CD14-positive monocyte (primary cell): ENCODE measurements at regions not wholly inside any gene's neighbourhood (a gene's known extent, or its start where the extent isn't known, plus 50 kb on each side); places are given as distances from the start of the nearest gene placed in this dataset.

ENCODE experiments used
- DNase-seq, 3 donors: peaks; one replicate each; pipeline ENCODE4 v3.0.0-alpha.2; 2011 to 2022
- H2AFZ ChIP-seq: 2 replicates; pipeline ENCODE4 v1.6.0; 2012; ENCODE audit warnings: mild to moderate bottlenecking, low read depth, low read length, inconsistent platforms; ENCODE audit not compliant: insufficient read depth, poor library complexity, severe bottlenecking
- H3K27ac ChIP-seq, 2 donors: 1 replicate in 1 of 2; 2 replicates in 1 of 2; pipeline ENCODE4 v1.5.1; 2012 to 2013; ENCODE audit warnings: low read length in 2 of 2, control low read depth in 1 of 2, inconsistent platforms in 1 of 2, low read depth in 1 of 2, mild to moderate bottlenecking in 1 of 2
- H3K27me3 ChIP-seq, 2 donors: one replicate each; pipeline versions ENCODE4 v1.6.0 to v1.6.1; 2011 to 2013; ENCODE audit warnings: low read length in 2 of 2; ENCODE audit not compliant: control insufficient read depth in 2 of 2, insufficient read depth in 2 of 2
- H3K36me3 ChIP-seq, 2 donors: replicated peaks in 1 of 2; 1 replicate in 1 of 2; 2 replicates in 1 of 2; pipeline versions ENCODE4 v1.5.1 to v1.6.1; 2012 to 2013; ENCODE audit warnings: low read length in 2 of 2, control low read depth in 1 of 2, inconsistent platforms in 1 of 2, mild to moderate bottlenecking in 1 of 2; ENCODE audit not compliant: insufficient read depth in 2 of 2, control insufficient read depth in 1 of 2
- H3K4me1 ChIP-seq, 2 donors: 1 replicate in 1 of 2; 2 replicates in 1 of 2; pipeline versions ENCODE4 v1.5.1 to v1.6.1; 2012 to 2013; ENCODE audit warnings: low read length in 2 of 2, control low read depth in 1 of 2, inconsistent platforms in 1 of 2, mild to moderate bottlenecking in 1 of 2, moderate library complexity in 1 of 2; ENCODE audit not compliant: insufficient read depth in 2 of 2, control insufficient read depth in 1 of 2
- H3K4me2 ChIP-seq: replicated peaks from 2 replicates; pipeline ENCODE3; 2012; ENCODE audit warnings: low read length, moderate library complexity, mild to moderate bottlenecking; ENCODE audit not compliant: poor library complexity, severe bottlenecking; ENCODE audit errors: extremely low read depth
- H3K4me3 ChIP-seq, 3 experiments: fragments of 200-600 bp in 1 of 3; sonication (generic) in 1 of 3; replicated peaks in 1 of 3; 1 replicate in 2 of 3; 2 replicates in 1 of 3; pipeline ENCODE4 v1.5.1; 2011 to 2013; ENCODE audit warnings: low read length in 3 of 3, mild to moderate bottlenecking in 3 of 3, control low read depth in 2 of 3, low read depth in 2 of 3, inconsistent platforms in 1 of 3, moderate library complexity in 1 of 3
- H3K79me2 ChIP-seq: 2 replicates; pipeline ENCODE4 v1.6.0; 2012; ENCODE audit warnings: mild to moderate bottlenecking, control low read depth, inconsistent platforms, low read length, moderate library complexity; ENCODE audit not compliant: insufficient read depth
- H3K9ac ChIP-seq: 2 replicates; pipeline ENCODE4 v1.6.0; 2017; ENCODE audit warnings: low read length, mild to moderate bottlenecking; ENCODE audit not compliant: insufficient read depth, poor library complexity, severe bottlenecking
- H3K9me3 ChIP-seq, 2 donors: replicated peaks in 1 of 2; 1 replicate in 1 of 2; 2 replicates in 1 of 2; pipeline versions ENCODE4 v1.5.1 to v1.6.1; 2012 to 2013; ENCODE audit warnings: low read length in 2 of 2, control low read depth in 1 of 2; ENCODE audit not compliant: control insufficient read depth in 1 of 2, insufficient read depth in 1 of 2
- H4K20me1 ChIP-seq: 2 replicates; pipeline ENCODE4 v1.6.0; 2012; ENCODE audit warnings: mild to moderate bottlenecking, low read length, control low read depth, moderate library complexity; ENCODE audit not compliant: insufficient read depth
- H3K27ac Mint-ChIP-seq, 7 donors: one replicate each; pipeline ENCODE4 v1.8.0; 2020; ENCODE audit warnings: mild to moderate bottlenecking in 7 of 7, mixed read lengths in 7 of 7, moderate library complexity in 6 of 7, inconsistent platforms in 2 of 7
- H3K27me3 Mint-ChIP-seq, 3 donors: one replicate each; pipeline ENCODE4 v1.8.0; 2021 to 2022; ENCODE audit warnings: low read depth in 3 of 3, mild to moderate bottlenecking in 3 of 3, mixed read lengths in 3 of 3, moderate library complexity in 3 of 3, inconsistent platforms in 1 of 3
- H3K36me3 Mint-ChIP-seq, 2 donors: one replicate each; pipeline ENCODE4 v1.8.0; 2020; ENCODE audit warnings: mixed read lengths in 2 of 2, inconsistent platforms in 1 of 2, mild to moderate bottlenecking in 1 of 2
- H3K4me1 Mint-ChIP-seq: one replicate; pipeline ENCODE4 v1.8.0; 2020; ENCODE audit warnings: mild to moderate bottlenecking, mixed read lengths
- H3K4me3 Mint-ChIP-seq, 2 donors: one replicate each; pipeline ENCODE4 v1.8.0; 2020; ENCODE audit warnings: mild to moderate bottlenecking in 2 of 2, mixed read lengths in 2 of 2, moderate library complexity in 1 of 2
- H3K9me3 Mint-ChIP-seq, 7 donors: one replicate each; pipeline ENCODE4 v1.8.0; 2020 to 2022; ENCODE audit warnings: mixed read lengths in 7 of 7, mild to moderate bottlenecking in 6 of 7, moderate library complexity in 6 of 7, inconsistent platforms in 2 of 7
- WGBS: methylation state at CpG from one replicate; pipeline ENCODE4 v1.1.5; 2013; ENCODE audit warnings: missing lambda C conversion rate; ENCODE audit not compliant: insufficient coverage; 5-methylcytosine and 5-hydroxymethylcytosine counted together
- intact Hi-C, 2 donors: fragments of 100-400 bp; cut with micrococcal nuclease; formaldehyde crosslinking; loops; one replicate each; pipeline versions ENCODE4 v1.15.0 to v1.15.1; 2023
- TF ChIP-seq, protein P1 (sequence below): fragments of 200-600 bp; IDR thresholded peaks from one replicate; pipeline ENCODE4 v1.8.0; 2022; ENCODE audit warnings: antibody characterized with exemption, mild to moderate bottlenecking

DNA sequence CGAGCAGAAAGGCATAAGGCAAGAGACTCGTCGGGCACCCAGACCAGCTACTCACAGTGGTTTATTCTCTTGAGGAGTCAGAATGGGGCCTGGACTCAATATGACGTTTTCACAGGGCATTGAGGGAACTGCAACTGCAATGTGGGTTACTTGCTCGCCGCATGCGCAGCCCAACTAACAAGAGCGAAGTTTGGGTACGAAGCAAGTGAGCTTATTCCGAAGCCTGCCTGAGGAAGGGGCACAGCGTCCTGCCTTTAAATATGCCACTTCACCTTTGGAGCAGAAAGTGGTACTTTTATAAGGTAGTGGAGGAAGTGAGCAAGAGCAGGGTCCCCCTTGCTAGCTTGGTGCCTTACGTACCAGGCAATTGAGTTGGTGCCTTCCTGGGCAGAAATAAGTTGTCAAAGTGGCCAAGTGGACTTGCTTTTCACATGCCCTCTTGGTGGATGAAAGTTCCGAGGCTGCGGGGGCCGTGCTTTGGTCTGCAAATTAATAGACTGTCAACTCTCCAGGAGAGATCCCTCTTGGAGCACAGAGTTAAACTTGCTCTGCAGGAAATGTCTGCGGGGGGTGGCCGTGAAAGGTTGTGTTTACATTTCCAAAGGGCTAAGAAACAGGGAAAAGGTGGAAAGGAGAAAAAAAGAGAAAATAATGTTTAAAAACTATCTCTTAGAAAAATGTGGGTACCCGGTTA is 480.4 kb downstream of the TRIML1 start:
- no peak overlapping the region for H3K4me3 Mint-ChIP-seq
- TF ChIP-seq, protein P1, sequence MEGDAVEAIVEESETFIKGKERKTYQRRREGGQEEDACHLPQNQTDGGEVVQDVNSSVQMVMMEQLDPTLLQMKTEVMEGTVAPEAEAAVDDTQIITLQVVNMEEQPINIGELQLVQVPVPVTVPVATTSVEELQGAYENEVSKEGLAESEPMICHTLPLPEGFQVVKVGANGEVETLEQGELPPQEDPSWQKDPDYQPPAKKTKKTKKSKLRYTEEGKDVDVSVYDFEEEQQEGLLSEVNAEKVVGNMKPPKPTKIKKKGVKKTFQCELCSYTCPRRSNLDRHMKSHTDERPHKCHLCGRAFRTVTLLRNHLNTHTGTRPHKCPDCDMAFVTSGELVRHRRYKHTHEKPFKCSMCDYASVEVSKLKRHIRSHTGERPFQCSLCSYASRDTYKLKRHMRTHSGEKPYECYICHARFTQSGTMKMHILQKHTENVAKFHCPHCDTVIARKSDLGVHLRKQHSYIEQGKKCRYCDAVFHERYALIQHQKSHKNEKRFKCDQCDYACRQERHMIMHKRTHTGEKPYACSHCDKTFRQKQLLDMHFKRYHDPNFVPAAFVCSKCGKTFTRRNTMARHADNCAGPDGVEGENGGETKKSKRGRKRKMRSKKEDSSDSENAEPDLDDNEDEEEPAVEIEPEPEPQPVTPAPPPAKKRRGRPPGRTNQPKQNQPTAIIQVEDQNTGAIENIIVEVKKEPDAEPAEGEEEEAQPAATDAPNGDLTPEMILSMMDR = no peak
- no peaks in the 10 kb centered on the region for H3K79me2 ChIP-seq
- no peak for DNase-seq
- no peaks in the 10 kb centered on the region for H3K4me1 Mint-ChIP-seq
- peaks cover 0 to 1% (median 0%) of the 10 kb centered on the region in 3 donors for H3K27me3 Mint-ChIP-seq
- no peaks in the 10 kb centered on the region for H3K36me3 ChIP-seq
- H3K27ac ChIP-seq = no peak overlapping the region
- H3K9me3 ChIP-seq = peaks cover 6 to 8% of the 10 kb centered on the region in 2 donors
- H3K9ac ChIP-seq = no peak overlapping the region
- no peak overlapping the region for H3K4me3 ChIP-seq
- no peak overlapping the region for H3K27ac Mint-ChIP-seq
- H3K4me2 ChIP-seq = no peak overlapping the region
- peaks cover 0 to 12% (median 3%) of the 10 kb centered on the region in 7 donors for H3K9me3 Mint-ChIP-seq
- no peaks in the 10 kb centered on the region for H4K20me1 ChIP-seq
- no peak overlapping the region for H2AFZ ChIP-seq
- intact Hi-C loops = no loop called here
- H3K27me3 ChIP-seq = no peaks in the 10 kb centered on the region
- 55% methylated on average over 17 of the region's 18 CpGs for WGBS
- no peaks in the 10 kb centered on the region for H3K36me3 Mint-ChIP-seq
- no peaks in the 10 kb centered on the region for H3K4me1 ChIP-seq

DNA sequence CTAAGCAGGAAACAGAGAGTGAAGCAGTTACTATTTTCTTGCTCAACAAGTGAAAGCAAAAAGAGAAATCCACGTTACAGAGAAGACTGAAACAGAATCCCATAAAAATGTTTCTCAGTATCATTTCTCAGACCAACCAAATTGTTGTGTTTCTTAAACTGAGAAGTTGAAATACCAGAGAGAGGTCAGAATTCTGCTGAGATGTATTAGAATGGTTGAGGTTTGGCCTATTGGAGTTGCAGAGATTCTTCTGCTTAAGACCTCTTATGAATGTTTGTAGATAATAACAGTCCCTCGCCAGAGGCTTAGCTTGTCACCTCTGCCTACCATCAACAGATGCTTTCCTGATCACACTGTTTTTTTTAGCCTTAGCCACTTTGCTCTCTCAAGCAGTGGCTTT is 481.4 kb downstream of the TRIML1 start:
- Histone ChIP-seq H3K4me3 (no peak overlapping the region), H3K27me3 (no peaks in the 10 kb centered on the region), H3K27ac (no peak overlapping the region), H4K20me1 (no peaks in the 10 kb centered on the region), H3K4me2 (no peak overlapping the region), H3K9me3 (peaks cover 6 to 8% of the 10 kb centered on the region in 2 donors), H3K36me3 (no peaks in the 10 kb centered on the region), H3K4me1 (no peaks in the 10 kb centered on the region), H3K9ac (no peak overlapping the region), H2AFZ (no peak overlapping the region), H3K79me2 (no peaks in the 10 kb centered on the region)
- H3K36me3 Mint-ChIP-seq = no peaks in the 10 kb centered on the region
- peaks cover 0 to 12% (median 3%) of the 10 kb centered on the region in 7 donors for H3K9me3 Mint-ChIP-seq
- intact Hi-C loops = no loop called here
- WGBS = no CpG with 5 or more reads among the region's 2 CpGs
- H3K27ac Mint-ChIP-seq = no peak overlapping the region
- no peak overlapping the region for H3K4me3 Mint-ChIP-seq
- peaks cover 0 to 1% (median 0%) of the 10 kb centered on the region in 3 donors for H3K27me3 Mint-ChIP-seq
- TF ChIP-seq, protein P1 = no peak
- no peaks in the 10 kb centered on the region for H3K4me1 Mint-ChIP-seq
- no peak for DNase-seq
